ENCODE measurements at regions not wholly inside any gene's neighbourhood (a gene's known extent, or its start where the extent isn't known, plus 50 kb on each side); places are given as distances from the start of the nearest gene placed in this dataset.

- intact Hi-C loops (cut with DNase I, micrococcal nuclease) = no loop called here
- Histone ChIP-seq H3K9me3 (no peaks in the 10 kb centered on the region), H3K4me3 (no peak overlapping the region), H3K36me3 (ENCODE audit: low read depth) (no peaks in the 10 kb centered on the region), H3K4me1 (ENCODE audit: low read depth) (no peaks in the 10 kb centered on the region)
- ATAC-seq (no peak), DNase-seq (no peak)
- TF ChIP-seq, protein P1, sequence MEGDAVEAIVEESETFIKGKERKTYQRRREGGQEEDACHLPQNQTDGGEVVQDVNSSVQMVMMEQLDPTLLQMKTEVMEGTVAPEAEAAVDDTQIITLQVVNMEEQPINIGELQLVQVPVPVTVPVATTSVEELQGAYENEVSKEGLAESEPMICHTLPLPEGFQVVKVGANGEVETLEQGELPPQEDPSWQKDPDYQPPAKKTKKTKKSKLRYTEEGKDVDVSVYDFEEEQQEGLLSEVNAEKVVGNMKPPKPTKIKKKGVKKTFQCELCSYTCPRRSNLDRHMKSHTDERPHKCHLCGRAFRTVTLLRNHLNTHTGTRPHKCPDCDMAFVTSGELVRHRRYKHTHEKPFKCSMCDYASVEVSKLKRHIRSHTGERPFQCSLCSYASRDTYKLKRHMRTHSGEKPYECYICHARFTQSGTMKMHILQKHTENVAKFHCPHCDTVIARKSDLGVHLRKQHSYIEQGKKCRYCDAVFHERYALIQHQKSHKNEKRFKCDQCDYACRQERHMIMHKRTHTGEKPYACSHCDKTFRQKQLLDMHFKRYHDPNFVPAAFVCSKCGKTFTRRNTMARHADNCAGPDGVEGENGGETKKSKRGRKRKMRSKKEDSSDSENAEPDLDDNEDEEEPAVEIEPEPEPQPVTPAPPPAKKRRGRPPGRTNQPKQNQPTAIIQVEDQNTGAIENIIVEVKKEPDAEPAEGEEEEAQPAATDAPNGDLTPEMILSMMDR (IDR thresholded peaks at IDR 0.05) = no peak
These were observed 164.8 kb upstream of the ATP1B1 start for GRCh38 chr1:168941640-168942039.

DNA sequence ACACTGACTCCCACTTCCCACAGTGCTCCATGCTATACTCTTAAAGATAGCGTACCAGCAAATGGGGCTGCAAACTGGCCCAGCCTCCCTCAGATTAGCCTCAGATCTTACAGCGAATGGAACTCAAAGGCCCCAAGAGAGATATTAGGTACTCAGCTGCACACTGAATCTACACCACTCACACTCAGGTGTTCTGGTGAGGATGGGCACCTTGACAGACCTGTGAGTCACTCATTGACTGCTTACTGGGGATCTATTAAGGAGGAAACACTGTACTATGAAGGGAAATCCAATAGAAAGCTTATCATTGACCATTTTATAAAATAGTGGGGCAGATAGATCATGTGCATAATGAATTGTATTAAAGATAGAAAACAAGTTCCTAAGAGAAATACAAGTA, 164.3 kb upstream of the ATP1B1 start:
- intact Hi-C loops (cut with DNase I, micrococcal nuclease) = no loop called here
- Histone ChIP-seq H3K4me1 (ENCODE audit: low read depth) (no peaks in the 10 kb centered on the region), H3K36me3 (ENCODE audit: low read depth) (no peaks in the 10 kb centered on the region), H3K4me3 (no peak overlapping the region), H3K9me3 (no peaks in the 10 kb centered on the region)
- TF ChIP-seq, protein P1 (IDR thresholded peaks at IDR 0.05) = no peak
- no peak for DNase-seq
- no peak for ATAC-seq

DNA sequence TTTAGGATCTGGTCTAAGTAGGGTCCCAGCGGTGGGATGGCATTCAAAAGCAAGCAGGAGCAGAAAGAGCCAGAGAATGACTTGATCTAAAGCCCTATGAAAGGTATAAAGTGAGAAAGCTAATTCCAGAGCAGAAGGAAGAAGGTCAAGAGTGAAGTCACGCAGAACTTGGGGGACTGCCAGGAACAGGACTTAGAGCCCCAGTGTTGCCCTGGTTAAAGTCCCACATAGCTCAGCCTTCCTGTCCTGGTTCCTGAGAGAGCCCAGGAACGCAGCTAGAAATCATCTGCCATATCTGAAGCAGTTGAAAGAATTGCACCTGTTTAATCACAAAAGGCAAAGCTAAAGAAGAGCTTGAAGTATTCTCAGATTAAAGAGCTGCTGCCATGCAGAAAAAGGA, 160.6 kb upstream of the ATP1B1 start:
- DNase-seq = peak in 2 of 3 donors; percentile 61 to 75
- TF ChIP-seq, protein P1 (IDR thresholded peaks at IDR 0.05) = no peak
- no peaks in the 10 kb centered on the region for H3K36me3 ChIP-seq (ENCODE audit: low read depth)
- H3K4me3 ChIP-seq = no peak overlapping the region
- H3K9me3 ChIP-seq = no peaks in the 10 kb centered on the region
- peak; percentile 91 for ATAC-seq
- no peaks in the 10 kb centered on the region for H3K4me1 ChIP-seq (ENCODE audit: low read depth)
- intact Hi-C loops (cut with DNase I, micrococcal nuclease) = no loop called here

- H3K4me3 ChIP-seq = no peak overlapping the region
- H3K9me3 ChIP-seq = no peaks in the 10 kb centered on the region
- no peaks in the 10 kb centered on the region for H3K36me3 ChIP-seq (ENCODE audit: low read depth)
- TF ChIP-seq, protein P1 (IDR thresholded peaks at IDR 0.05) = no peak
- intact Hi-C loops (cut with DNase I, micrococcal nuclease) = no loop called here
- DNase-seq (peak in 1 of 3 donors; percentile 29), ATAC-seq (peak; percentile 89)
- no peaks in the 10 kb centered on the region for H3K4me1 ChIP-seq (ENCODE audit: low read depth)
These were observed 159.4 kb upstream of the ATP1B1 start for GRCh38 chr1:168947041-168947440.

- Histone ChIP-seq H3K4me3 (no peak overlapping the region), H3K4me1 (ENCODE audit: low read depth) (no peaks in the 10 kb centered on the region), H3K36me3 (ENCODE audit: low read depth) (no peaks in the 10 kb centered on the region), H3K9me3 (no peaks in the 10 kb centered on the region)
- ATAC-seq (no peak), DNase-seq (no peak)
- TF ChIP-seq, protein P1 (IDR thresholded peaks at IDR 0.05) = no peak
- intact Hi-C loops (cut with DNase I, micrococcal nuclease) = no loop called here
These were observed 156.8 kb upstream of the ATP1B1 start for GRCh38 chr1:168949672-168950071.

DNA sequence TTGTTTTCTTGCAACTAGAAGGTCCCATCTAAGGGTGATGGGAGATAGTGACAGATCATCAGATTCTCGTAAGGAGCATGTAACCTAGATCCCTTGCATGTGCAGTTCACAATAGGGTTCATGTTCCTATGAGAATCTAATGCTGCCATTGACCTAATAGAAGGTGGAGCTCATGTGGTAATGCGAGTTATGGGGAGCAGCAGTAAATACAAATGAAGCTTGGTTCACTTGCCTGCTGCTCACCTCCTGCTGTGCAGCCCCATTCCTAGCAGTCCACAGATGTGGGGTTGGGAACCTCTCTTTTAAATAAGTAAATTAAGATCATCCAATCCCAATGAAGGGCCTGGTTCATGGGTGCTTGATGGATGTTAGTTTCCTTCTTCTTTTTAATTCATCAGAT, 148.7 kb upstream of the ATP1B1 start:
- ATAC-seq = no peak
- H3K9me3 ChIP-seq = no peaks in the 10 kb centered on the region
- no peak for DNase-seq
- no peaks in the 10 kb centered on the region for H3K36me3 ChIP-seq (ENCODE audit: low read depth)
- H3K4me3 ChIP-seq = no peak overlapping the region
- peaks cover 4% of the 10 kb centered on the region for H3K4me1 ChIP-seq (ENCODE audit: low read depth)
- TF ChIP-seq, protein P1 (IDR thresholded peaks at IDR 0.05) = no peak
- intact Hi-C loops (cut with DNase I, micrococcal nuclease) = no loop called here

Measured in mucosa of descending colon (tissue), 3 donors.